B cell (primary cell): ENCODE measurements at regions not wholly inside any gene's neighbourhood (a gene's known extent, or its start where the extent isn't known, plus 50 kb on each side); places are given as distances from the start of the nearest gene placed in this dataset.

Experiments
- ATAC-seq: fragments of 200-7000 bp; cut with Tn5 transposase; one replicate; pipeline ENCODE4 v1.10.0; 2021; ENCODE audit warnings: low read depth, mild to moderate bottlenecking, moderate number of reproducible peaks, moderate library complexity
- CTCF ChIA-PET: fragments of 350-600 bp; sonication (Branson Sonifier 250); formaldehyde crosslinking; loops from one replicate; lab custom pipeline; 2021; ENCODE audit warnings: antibody characterized with exemption, inconsistent platforms; lab: Charles Lee
- POLR2A ChIA-PET: fragments of 350-600 bp; sonication (Branson Sonifier 250); formaldehyde crosslinking; loops from one replicate; lab custom pipeline; 2021; ENCODE audit warnings: antibody characterized with exemption; lab: Charles Lee
- DNase-seq: peaks from one replicate; pipeline ENCODE4 v3.0.0; 2013
- H2AFZ ChIP-seq: 2 replicates; pipeline ENCODE4 v1.6.1; 2012; ENCODE audit warnings: mild to moderate bottlenecking, low read depth, low read length; ENCODE audit not compliant: insufficient read depth, poor library complexity, severe bottlenecking
- H3K27ac ChIP-seq, 2 donors: 1 replicate in 1 of 2; 2 replicates in 1 of 2; pipeline ENCODE4 v1.5.1; 2012 to 2013; ENCODE audit warnings: low read length in 2 of 2, mild to moderate bottlenecking in 2 of 2, moderate library complexity in 1 of 2
- H3K27me3 ChIP-seq, 4 experiments: fragments of 200-600 bp in 1 of 4; sonication (generic) in 1 of 4; replicated peaks in 1 of 4; 1 replicate in 2 of 4; 2 replicates in 2 of 4; pipeline versions ENCODE4 v1.6.1 to v1.7.0; 2013 to 2016; ENCODE audit warnings: low read length in 3 of 4, mild to moderate bottlenecking in 2 of 4, mixed read lengths in 1 of 4, moderate library complexity in 1 of 4; ENCODE audit not compliant: insufficient read depth in 4 of 4, control insufficient read depth in 3 of 4; ENCODE audit errors: control extremely low read depth in 1 of 4
- H3K36me3 ChIP-seq, 2 experiments: replicated peaks in 1 of 2; 1 replicate in 1 of 2; 2 replicates in 1 of 2; pipeline versions ENCODE4 v1.6.1 to v1.7.1; 2013; ENCODE audit warnings: low read length in 1 of 2; ENCODE audit not compliant: insufficient read depth in 2 of 2, control insufficient read depth in 1 of 2; ENCODE audit errors: control extremely low read depth in 1 of 2, extremely low read depth in 1 of 2
- H3K4me1 ChIP-seq, 2 donors: fragments of 200-600 bp in 1 of 2; sonication (generic) in 1 of 2; 1 replicate in 1 of 2; 2 replicates in 1 of 2; pipeline versions ENCODE4 v1.5.1 to v1.6.1; 2013 to 2017; ENCODE audit warnings: low read length in 2 of 2; ENCODE audit not compliant: control insufficient read depth in 2 of 2, insufficient read depth in 2 of 2
- H3K4me2 ChIP-seq: replicated peaks from 2 replicates; pipeline ENCODE3; 2012; ENCODE audit warnings: mild to moderate bottlenecking, low read depth, low read length; ENCODE audit not compliant: poor library complexity, severe bottlenecking
- H3K4me3 ChIP-seq, 5 experiments: fragments of 200-600 bp in 1 of 5; sonication (generic) in 1 of 5; 1 replicate in 3 of 5; 2 replicates in 2 of 5; pipeline versions ENCODE4 v1.5.1 to v1.7.0; 2011 to 2016; ENCODE audit warnings: low read length in 4 of 5, mild to moderate bottlenecking in 4 of 5, low read depth in 2 of 5, control low read depth in 1 of 5, moderate library complexity in 1 of 5; ENCODE audit not compliant: insufficient read depth in 1 of 5; ENCODE audit errors: control extremely low read depth in 1 of 5, extremely low read depth in 1 of 5
- H3K79me2 ChIP-seq: fragments of 200-600 bp; sonication (generic); one replicate; pipeline ENCODE4 v1.6.0; 2016; ENCODE audit warnings: low read length; ENCODE audit not compliant: control insufficient read depth, insufficient read depth
- H3K9ac ChIP-seq: fragments of 200-600 bp; sonication (generic); 2 replicates; pipeline ENCODE4 v1.6.1; 2017; ENCODE audit warnings: mild to moderate bottlenecking, low read length, moderate library complexity
- H3K9me3 ChIP-seq, 3 donors: one replicate each; pipeline versions ENCODE4 v1.6.1 to v1.7.1; 2013; ENCODE audit warnings: low read length in 2 of 3; ENCODE audit not compliant: control insufficient read depth in 2 of 3, insufficient read depth in 1 of 3; ENCODE audit errors: control extremely low read depth in 1 of 3
- H4K20me1 ChIP-seq: 2 replicates; pipeline ENCODE4 v1.6.0; 2012; ENCODE audit warnings: mild to moderate bottlenecking, low read length; ENCODE audit not compliant: insufficient read depth, control insufficient read depth, poor library complexity, severe bottlenecking
- H3K27ac Mint-ChIP-seq: one replicate; pipeline ENCODE4 v1.8.0; 2021; ENCODE audit warnings: mixed read lengths
- H3K27me3 Mint-ChIP-seq: one replicate; pipeline ENCODE4 v1.8.0; 2021; ENCODE audit warnings: mixed read lengths
- H3K4me1 Mint-ChIP-seq: one replicate; pipeline ENCODE4 v1.8.0; 2021; ENCODE audit warnings: mixed read lengths
- H3K4me3 Mint-ChIP-seq: one replicate; pipeline ENCODE4 v1.8.0; 2021; ENCODE audit warnings: mixed read lengths
- H3K9me3 Mint-ChIP-seq: one replicate; pipeline ENCODE4 v1.8.0; 2022; ENCODE audit warnings: mixed read lengths; ENCODE audit not compliant: insufficient read depth
- CTCF ChIP-seq: fragments of 200-600 bp; IDR thresholded peaks from one replicate; pipeline ENCODE4 v1.8.0; 2022; ENCODE audit warnings: antibody characterized with exemption, mild to moderate bottlenecking
- EZH2 ChIP-seq: IDR thresholded peaks from 2 replicates; pipeline ENCODE4 v1.6.1; 2012; ENCODE audit warnings: borderline replicate concordance, low read depth, mild to moderate bottlenecking, moderate library complexity, low read length; ENCODE audit not compliant: insufficient read depth, poor library complexity, severe bottlenecking
- WGBS: methylation state at CpG from one replicate; pipeline ENCODE4 v1.1.5; 2013; ENCODE audit warnings: missing lambda C conversion rate; ENCODE audit not compliant: insufficient coverage; 5-methylcytosine and 5-hydroxymethylcytosine counted together
- intact Hi-C: fragments of 100-400 bp; cut with micrococcal nuclease; formaldehyde crosslinking; loops from one replicate; pipeline ENCODE4 v1.10.0; 2022

DNA sequence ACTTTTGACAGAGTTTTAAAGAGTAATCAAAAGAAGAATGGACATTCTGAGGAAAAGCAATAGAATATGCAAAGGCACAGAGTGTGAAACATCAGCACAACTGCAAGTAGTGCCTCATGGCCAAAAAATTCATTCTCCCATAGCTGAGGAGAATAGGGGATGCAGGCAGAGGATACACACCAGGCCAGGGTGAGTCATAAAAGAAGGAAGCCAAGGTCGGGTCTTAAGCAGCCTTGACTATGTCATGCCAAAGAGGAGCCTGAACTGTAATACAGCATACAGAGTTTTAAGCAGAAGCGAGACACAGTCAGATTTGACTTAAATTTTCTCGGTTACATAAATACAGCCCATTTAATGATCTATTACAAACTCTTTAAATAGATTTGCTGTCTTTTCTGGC lies 165.0 kb downstream of the LNPK start:
- Histone ChIP-seq H3K27me3 (no peaks in the 10 kb centered on the region), H3K4me1 (no peaks in the 10 kb centered on the region), H3K79me2 (no peaks in the 10 kb centered on the region), H4K20me1 (no peaks in the 10 kb centered on the region), H3K36me3 (no peaks in the 10 kb centered on the region), H3K4me3 (no peak overlapping the region), H3K27ac (no peak overlapping the region), H3K9ac (no peak overlapping the region), H2AFZ (no peak overlapping the region), H3K4me2 (no peak overlapping the region), H3K9me3 (no peaks in the 10 kb centered on the region)
- H3K4me3 Mint-ChIP-seq = no peak overlapping the region
- no peaks in the 10 kb centered on the region for H3K9me3 Mint-ChIP-seq
- TF ChIP-seq CTCF = no peak
- no peak for TF ChIP-seq EZH2
- POLR2A ChIA-PET = no interaction called here
- CTCF ChIA-PET = no interaction called here
- H3K27ac Mint-ChIP-seq = no peak overlapping the region
- no peaks in the 10 kb centered on the region for H3K4me1 Mint-ChIP-seq
- ATAC-seq (no peak), DNase-seq (no peak)
- intact Hi-C loops = no loop called here
- H3K27me3 Mint-ChIP-seq = peaks cover 12% of the 10 kb centered on the region
- 57% methylated on average over 2 of the region's 3 CpGs for WGBS

- Histone ChIP-seq H4K20me1 (no peaks in the 10 kb centered on the region), H3K4me3 (no peak overlapping the region), H3K27me3 (no peaks in the 10 kb centered on the region), H3K4me1 (no peaks in the 10 kb centered on the region), H3K4me2 (no peak overlapping the region), H2AFZ (no peak overlapping the region), H3K9me3 (no peaks in the 10 kb centered on the region), H3K27ac (no peak overlapping the region), H3K9ac (no peak overlapping the region), H3K36me3 (no peaks in the 10 kb centered on the region), H3K79me2 (no peaks in the 10 kb centered on the region)
- POLR2A ChIA-PET = no interaction called here
- no CpG with 5 or more reads among the region's 2 CpGs for WGBS
- H3K4me1 Mint-ChIP-seq = no peaks in the 10 kb centered on the region
- H3K9me3 Mint-ChIP-seq = no peaks in the 10 kb centered on the region
- CTCF ChIA-PET = no interaction called here
- TF ChIP-seq EZH2 = no peak
- no peak for TF ChIP-seq CTCF
- no peak for ATAC-seq
- H3K27me3 Mint-ChIP-seq = peaks cover 12% of the 10 kb centered on the region
- H3K4me3 Mint-ChIP-seq = no peak overlapping the region
- no peak overlapping the region for H3K27ac Mint-ChIP-seq
- DNase-seq = no peak
- intact Hi-C loops = no loop called here
These were observed 165.7 kb downstream of the LNPK start for GRCh38 chr2:175836361-175836760.
